Endothelial cell of umbilical vein (primary cell): ENCODE measurements at regions not wholly inside any gene's neighbourhood (a gene's known extent, or its start where the extent isn't known, plus 50 kb on each side); places are given as distances from the start of the nearest gene placed in this dataset.
A peak's percentile ranks its signal among the peaks of the same experiment; 100 is the strongest.

Source experiments
- BruUV-seq: library from RNA; stranded (reverse); fragments of 400-500 nt; replicated peaks from 2 replicates; lab custom pipeline; 2021; lab: Mats Ljungman, UMichigan
- CTCF ChIA-PET: fragments of 300-600, 350-600 bp; sonication (Branson Sonifier 250); formaldehyde crosslinking; loops from one replicate; lab custom pipeline; 2021; ENCODE audit warnings: antibody characterized with exemption, inconsistent platforms; lab: Charles Lee
- POLR2A ChIA-PET: fragments of 300-600, 350-600 bp; sonication (Branson Sonifier 250); formaldehyde crosslinking; loops from one replicate; lab custom pipeline; 2021; ENCODE audit warnings: antibody characterized with exemption, inconsistent platforms; lab: Charles Lee
- DNase-seq: peaks from one replicate; pipeline ENCODE4 v3.0.0-alpha.2; 2011; ENCODE audit warnings: low read depth, low spot score
- FAIRE-seq: peaks from 2 replicates; lab custom pipeline; 2011; peaks lifted over from hg19 to GRCh38; lab: Jason Lieb, UNC
- H2AFZ ChIP-seq: 2 replicates; pipeline ENCODE4 v1.6.0; 2012; ENCODE audit warnings: low read depth, low read length, control low read depth, inconsistent platforms
- H3K27ac ChIP-seq: 2 replicates; pipeline ENCODE4 v1.5.1; 2011; ENCODE audit warnings: low read depth, mild to moderate bottlenecking, control low read depth, low read length, moderate library complexity; ENCODE audit not compliant: insufficient read depth
- H3K27me3 ChIP-seq, 2 experiments: 2 replicates each; pipeline versions ENCODE4 v1.6.0 to v1.6.1; 2011; ENCODE audit warnings: low read length in 2 of 2, mixed read lengths in 1 of 2; ENCODE audit not compliant: control insufficient read depth in 2 of 2, insufficient read depth in 2 of 2
- H3K36me3 ChIP-seq, 2 experiments: 2 replicates in 1 of 2; 3 replicates in 1 of 2; pipeline ENCODE4 v1.5.1; 2011; ENCODE audit warnings: low read length in 2 of 2, mild to moderate bottlenecking in 1 of 2, moderate library complexity in 1 of 2; ENCODE audit not compliant: control insufficient read depth in 2 of 2, insufficient read depth in 2 of 2; ENCODE audit errors: extremely low read depth in 1 of 2
- H3K4me1 ChIP-seq: 3 replicates; pipeline ENCODE4 v1.5.1; 2011; ENCODE audit warnings: mild to moderate bottlenecking, low read length; ENCODE audit not compliant: control insufficient read depth, insufficient read depth; ENCODE audit errors: extremely low read depth
- H3K4me2 ChIP-seq: 2 replicates; pipeline ENCODE4 v1.6.1; 2011; ENCODE audit warnings: low read length, control low read depth, mixed read lengths; ENCODE audit not compliant: insufficient read depth
- H3K4me3 ChIP-seq, 3 experiments: fragments of 200-600 bp in 1 of 3; sonication (generic), shearing (Covaris generic) in 1 of 3; replicated peaks in 1 of 3; 2 replicates each; pipeline ENCODE4 v1.5.1; 2011 to 2016; ENCODE audit warnings: control low read depth in 3 of 3, low read length in 3 of 3, mild to moderate bottlenecking in 2 of 3, inconsistent platforms in 1 of 3, low read depth in 1 of 3, moderate library complexity in 1 of 3; ENCODE audit not compliant: insufficient read depth in 1 of 3
- H3K79me2 ChIP-seq: 2 replicates; pipeline ENCODE4 v1.6.0; 2012; ENCODE audit warnings: low read length, inconsistent platforms; ENCODE audit not compliant: control insufficient read depth, insufficient read depth
- H3K9ac ChIP-seq: replicated peaks from 2 replicates; pipeline ENCODE3; 2011; ENCODE audit warnings: low read length, control low read depth; ENCODE audit not compliant: insufficient read depth; ENCODE audit errors: extremely low read depth
- H3K9me1 ChIP-seq: replicated peaks from 3 replicates; pipeline ENCODE4 v1.6.0; 2011; ENCODE audit warnings: mild to moderate bottlenecking, low read length; ENCODE audit not compliant: control insufficient read depth, insufficient read depth; ENCODE audit errors: extremely low read depth
- H3K9me3 ChIP-seq: replicated peaks from 2 replicates; pipeline ENCODE4 v1.5.1; 2012; ENCODE audit warnings: low read length, inconsistent platforms; ENCODE audit not compliant: control insufficient read depth, insufficient read depth
- H4K20me1 ChIP-seq: replicated peaks from 2 replicates; pipeline ENCODE3; 2011; ENCODE audit warnings: mild to moderate bottlenecking, low read length; ENCODE audit not compliant: control insufficient read depth, insufficient read depth; ENCODE audit errors: extremely low read depth
- EZH2 ChIP-seq: IDR thresholded peaks from 2 replicates; pipeline ENCODE4 v1.6.1; 2012; ENCODE audit warnings: borderline replicate concordance, low read depth, mild to moderate bottlenecking, moderate library complexity, low read length, inconsistent platforms; ENCODE audit not compliant: severe bottlenecking
- FOS ChIP-seq: IDR thresholded peaks from 2 replicates; pipeline ENCODE4 v1.6.1; 2011; ENCODE audit warnings: mild to moderate bottlenecking, low read length, moderate library complexity, borderline replicate concordance; ENCODE audit not compliant: insufficient read depth
- POLR2AphosphoS5 ChIP-seq: IDR thresholded peaks from 2 replicates; pipeline ENCODE4 v1.6.1; 2012; ENCODE audit warnings: low read depth, mild to moderate bottlenecking, control low read depth, low read length, moderate library complexity; ENCODE audit not compliant: insufficient read depth
- dilution Hi-C: fragments of 300-500 bp; cut with MboI; formaldehyde crosslinking; loops from one replicate; pipeline ENCODE4 v1.15.0; 2019; ENCODE audit warnings: low sequenced_read_pairs; ENCODE audit not compliant: extremely low pct_ligation_motif_present
- intact Hi-C: fragments of 100-400 bp; cut with micrococcal nuclease; formaldehyde crosslinking; loops from one replicate; pipeline ENCODE4 v1.10.0; 2022
- TF ChIP-seq, protein P1 (sequence below): IDR thresholded peaks from 2 replicates; pipeline ENCODE4 v1.6.1; 2011; ENCODE audit not compliant: insufficient read depth, insufficient read length
- TF ChIP-seq, protein P2 (sequence below), 2 donors: IDR thresholded peaks; 1 replicate in 1 of 2; 2 replicates in 1 of 2; pipeline ENCODE4 v1.5.1; 2011; ENCODE audit warnings: low read length in 2 of 2, mild to moderate bottlenecking in 2 of 2, moderate library complexity in 2 of 2, control low read depth in 1 of 2, inconsistent platforms in 1 of 2, low read depth in 1 of 2; ENCODE audit not compliant: insufficient read depth in 1 of 2; ENCODE audit errors: extremely low read depth in 1 of 2

DNA sequence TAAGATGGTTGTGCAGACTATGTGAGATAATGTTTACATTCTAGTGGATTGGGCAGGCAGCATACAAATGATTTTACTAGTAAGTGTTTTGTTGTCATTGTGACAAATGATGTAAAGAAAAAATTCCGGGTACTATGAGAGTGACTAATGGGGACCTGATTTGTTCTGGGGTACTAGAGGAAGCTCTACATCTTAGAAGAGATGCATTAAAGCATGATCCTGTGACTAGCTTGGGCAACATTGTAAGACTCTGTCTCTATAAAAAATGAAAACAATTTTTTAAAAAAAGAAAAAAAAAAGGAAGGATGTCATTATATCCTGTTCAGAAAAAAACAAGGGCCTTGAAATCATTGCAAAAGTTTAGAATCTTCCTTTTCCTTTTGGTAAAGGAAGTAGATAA, 58.1 kb upstream of the MYRIP start:
- intact Hi-C loops, result loop anchor here (10.0 kb wide), 1 partner anchor 1224 kb away; no protein-coding TSS in a partner anchor
- Histone ChIP-seq H3K27me3 (no peaks in the 10 kb centered on the region), H3K4me3 (no peak overlapping the region), H3K9me3 (no peaks in the 10 kb centered on the region), H3K4me2 (peak overlapping the region; percentile 31), H2AFZ (no peak overlapping the region), H3K27ac (peak overlapping the region; percentile 40), H3K9ac (no peak overlapping the region), H3K4me1 (peaks cover 62% of the 10 kb centered on the region), H3K36me3 (no peaks in the 10 kb centered on the region), H3K79me2 (no peaks in the 10 kb centered on the region), H4K20me1 (no peaks in the 10 kb centered on the region), H3K9me1 (no peaks in the 10 kb centered on the region)
- CTCF ChIA-PET, result interaction anchor here (0.6 to 1.5 kb wide), 4 partner anchors 16 to 1593 kb away, joined by 3 to 4 read pairs (median 4); no protein-coding TSS in a partner anchor
- no peak for TF ChIP-seq EZH2
- peak; percentile 9 for TF ChIP-seq FOS
- no peak for TF ChIP-seq POLR2AphosphoS5
- TF ChIP-seq, protein P1, sequence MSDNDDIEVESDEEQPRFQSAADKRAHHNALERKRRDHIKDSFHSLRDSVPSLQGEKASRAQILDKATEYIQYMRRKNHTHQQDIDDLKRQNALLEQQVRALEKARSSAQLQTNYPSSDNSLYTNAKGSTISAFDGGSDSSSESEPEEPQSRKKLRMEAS, result no peak
- TF ChIP-seq, protein P2, sequence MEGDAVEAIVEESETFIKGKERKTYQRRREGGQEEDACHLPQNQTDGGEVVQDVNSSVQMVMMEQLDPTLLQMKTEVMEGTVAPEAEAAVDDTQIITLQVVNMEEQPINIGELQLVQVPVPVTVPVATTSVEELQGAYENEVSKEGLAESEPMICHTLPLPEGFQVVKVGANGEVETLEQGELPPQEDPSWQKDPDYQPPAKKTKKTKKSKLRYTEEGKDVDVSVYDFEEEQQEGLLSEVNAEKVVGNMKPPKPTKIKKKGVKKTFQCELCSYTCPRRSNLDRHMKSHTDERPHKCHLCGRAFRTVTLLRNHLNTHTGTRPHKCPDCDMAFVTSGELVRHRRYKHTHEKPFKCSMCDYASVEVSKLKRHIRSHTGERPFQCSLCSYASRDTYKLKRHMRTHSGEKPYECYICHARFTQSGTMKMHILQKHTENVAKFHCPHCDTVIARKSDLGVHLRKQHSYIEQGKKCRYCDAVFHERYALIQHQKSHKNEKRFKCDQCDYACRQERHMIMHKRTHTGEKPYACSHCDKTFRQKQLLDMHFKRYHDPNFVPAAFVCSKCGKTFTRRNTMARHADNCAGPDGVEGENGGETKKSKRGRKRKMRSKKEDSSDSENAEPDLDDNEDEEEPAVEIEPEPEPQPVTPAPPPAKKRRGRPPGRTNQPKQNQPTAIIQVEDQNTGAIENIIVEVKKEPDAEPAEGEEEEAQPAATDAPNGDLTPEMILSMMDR (IDR thresholded peaks at IDR 0.05; ENCODE audit: extremely low read depth in 1 of 2, insufficient read depth in 1 of 2, low read depth in 1 of 2, low read length in 2 of 2), result no peak
- BruUV-seq, result no TSS peak
- POLR2A ChIA-PET, result no interaction called here
- dilution Hi-C loops, result no loop called here
- FAIRE-seq (peak; percentile 31), DNase-seq (peak; percentile 40)
